ENCODE measurements at regions not wholly inside any gene's neighbourhood (a gene's known extent, or its start where the extent isn't known, plus 50 kb on each side); places are given as distances from the start of the nearest gene placed in this dataset.
"Not testable (repeated sequence)": the region's sequence is repeated elsewhere in the genome, so short reads cannot be mapped to it uniquely, and the experiment has no call there.

DNA sequence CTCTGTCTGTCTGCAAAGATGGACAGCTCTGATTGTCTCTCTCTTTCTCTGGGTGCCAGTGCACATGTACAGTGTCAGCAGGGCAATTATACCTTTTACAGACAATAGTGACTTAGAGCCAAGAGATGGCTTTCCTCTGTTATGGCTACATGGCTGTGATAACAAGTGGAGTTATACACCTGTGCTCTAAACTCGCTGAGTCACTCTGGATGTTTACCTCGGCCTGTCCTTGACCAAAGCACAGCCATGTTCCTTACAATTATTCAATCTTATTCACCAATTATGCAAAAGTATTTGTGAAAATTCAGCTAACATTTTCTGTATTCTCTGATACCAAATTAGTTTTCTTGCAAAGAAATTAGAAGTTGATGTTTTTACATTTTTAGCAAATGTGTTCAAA, 475.5 kb upstream of the CCDC196 start:
- peaks cover 0 to 8% (median 0%) of the 10 kb centered on the region in 6 donors for H3K4me1 ChIP-seq
- TF ChIP-seq POLR2AphosphoS5 (IDR thresholded peaks at IDR 0.05) (no peak), POLR2A (IDR thresholded peaks at IDR 0.05) (no peak)
- 73 to 87% (median 83%) methylated on average over 2 of the region's 2 CpGs for WGBS, 5 donors
- H3K36me3 ChIP-seq, result no peaks in the 10 kb centered on the region
- intact Hi-C loops (cut with DNase I; ENCODE audit: low total_unique reads), result no loop called here
- H3K27ac ChIP-seq, result no peak overlapping the region
- H3K4me3 ChIP-seq, result no peak overlapping the region
- DNase-seq, result no peak
- H3K27me3 ChIP-seq (replicated peaks in 1 of 7), result no peaks in the 10 kb centered on the region
- H3K9me3 ChIP-seq, result no peaks in the 10 kb centered on the region

DNA sequence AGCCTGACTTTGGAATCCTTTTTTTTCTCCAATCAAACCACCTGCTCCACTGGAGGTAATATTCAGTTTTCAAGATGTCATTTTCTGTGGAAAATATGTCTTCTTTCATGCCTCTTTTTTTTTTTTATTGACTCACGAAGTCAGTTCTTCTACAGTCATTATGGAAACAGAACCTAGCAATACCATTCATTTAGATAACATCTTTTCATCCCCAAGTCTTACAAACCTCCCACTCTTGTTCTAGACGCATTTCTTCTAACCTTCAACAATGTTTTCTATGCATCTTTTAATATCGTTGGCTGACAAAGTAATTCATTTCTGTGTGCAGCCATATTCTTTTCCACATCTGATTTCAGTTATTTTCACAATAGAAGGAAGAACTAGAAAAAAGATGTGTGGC, 474.3 kb upstream of the CCDC196 start:
- Histone ChIP-seq H3K27me3 (replicated peaks in 1 of 7) (no peaks in the 10 kb centered on the region), H3K4me1 (peaks cover 0 to 8% (median 0%) of the 10 kb centered on the region in 6 donors), H3K36me3 (no peaks in the 10 kb centered on the region), H3K9me3 (no peaks in the 10 kb centered on the region), H3K4me3 (no peak overlapping the region), H3K27ac (no peak overlapping the region)
- WGBS, 5 donors, result 54 to 87% (median 81%) methylated on average over 3 of the region's 3 CpGs
- TF ChIP-seq POLR2A (IDR thresholded peaks at IDR 0.05), result no peak
- no peak for TF ChIP-seq POLR2AphosphoS5 (IDR thresholded peaks at IDR 0.05)
- TF ChIP-seq, protein P1, sequence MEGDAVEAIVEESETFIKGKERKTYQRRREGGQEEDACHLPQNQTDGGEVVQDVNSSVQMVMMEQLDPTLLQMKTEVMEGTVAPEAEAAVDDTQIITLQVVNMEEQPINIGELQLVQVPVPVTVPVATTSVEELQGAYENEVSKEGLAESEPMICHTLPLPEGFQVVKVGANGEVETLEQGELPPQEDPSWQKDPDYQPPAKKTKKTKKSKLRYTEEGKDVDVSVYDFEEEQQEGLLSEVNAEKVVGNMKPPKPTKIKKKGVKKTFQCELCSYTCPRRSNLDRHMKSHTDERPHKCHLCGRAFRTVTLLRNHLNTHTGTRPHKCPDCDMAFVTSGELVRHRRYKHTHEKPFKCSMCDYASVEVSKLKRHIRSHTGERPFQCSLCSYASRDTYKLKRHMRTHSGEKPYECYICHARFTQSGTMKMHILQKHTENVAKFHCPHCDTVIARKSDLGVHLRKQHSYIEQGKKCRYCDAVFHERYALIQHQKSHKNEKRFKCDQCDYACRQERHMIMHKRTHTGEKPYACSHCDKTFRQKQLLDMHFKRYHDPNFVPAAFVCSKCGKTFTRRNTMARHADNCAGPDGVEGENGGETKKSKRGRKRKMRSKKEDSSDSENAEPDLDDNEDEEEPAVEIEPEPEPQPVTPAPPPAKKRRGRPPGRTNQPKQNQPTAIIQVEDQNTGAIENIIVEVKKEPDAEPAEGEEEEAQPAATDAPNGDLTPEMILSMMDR (IDR thresholded peaks at IDR 0.05 in 8 of 11, conservative IDR thresholded peaks at IDR 0.05 in 3 of 11), result no peak
- intact Hi-C loops (cut with DNase I; ENCODE audit: low total_unique reads), result no loop called here
- DNase-seq, result no peak

DNA sequence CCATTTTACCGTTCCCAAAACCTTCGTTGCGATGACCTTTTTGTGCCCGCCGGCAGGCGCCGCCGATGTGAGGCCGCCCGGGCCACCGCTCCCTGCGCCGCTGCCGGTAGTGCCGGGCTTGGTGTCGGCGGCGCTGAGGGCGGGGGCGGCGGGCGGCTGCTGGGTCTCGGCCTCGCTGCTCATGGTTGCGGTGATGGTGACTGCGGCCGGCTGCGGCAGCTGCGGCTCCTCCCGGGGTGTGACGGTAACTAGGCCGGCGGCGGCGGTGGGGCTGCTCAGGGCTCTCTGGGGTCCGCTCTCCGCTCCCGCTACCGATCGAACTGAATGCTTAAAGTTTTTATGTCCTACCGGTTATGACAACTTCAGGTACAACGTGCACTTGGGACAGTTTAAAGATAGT, 472.6 kb upstream of the CCDC196 start:
- 85 to 94% (median 87%) methylated on average over 29 to 42 of the region's 42 CpGs for WGBS, 5 donors
- intact Hi-C loops (cut with DNase I; ENCODE audit: low total_unique reads); H3K9me3 ChIP-seq; DNase-seq; H3K36me3 ChIP-seq; H3K27ac ChIP-seq; H3K4me1 ChIP-seq; H3K4me3 ChIP-seq; H3K27me3 ChIP-seq (replicated peaks in 1 of 7): not testable (repeated sequence)

DNA sequence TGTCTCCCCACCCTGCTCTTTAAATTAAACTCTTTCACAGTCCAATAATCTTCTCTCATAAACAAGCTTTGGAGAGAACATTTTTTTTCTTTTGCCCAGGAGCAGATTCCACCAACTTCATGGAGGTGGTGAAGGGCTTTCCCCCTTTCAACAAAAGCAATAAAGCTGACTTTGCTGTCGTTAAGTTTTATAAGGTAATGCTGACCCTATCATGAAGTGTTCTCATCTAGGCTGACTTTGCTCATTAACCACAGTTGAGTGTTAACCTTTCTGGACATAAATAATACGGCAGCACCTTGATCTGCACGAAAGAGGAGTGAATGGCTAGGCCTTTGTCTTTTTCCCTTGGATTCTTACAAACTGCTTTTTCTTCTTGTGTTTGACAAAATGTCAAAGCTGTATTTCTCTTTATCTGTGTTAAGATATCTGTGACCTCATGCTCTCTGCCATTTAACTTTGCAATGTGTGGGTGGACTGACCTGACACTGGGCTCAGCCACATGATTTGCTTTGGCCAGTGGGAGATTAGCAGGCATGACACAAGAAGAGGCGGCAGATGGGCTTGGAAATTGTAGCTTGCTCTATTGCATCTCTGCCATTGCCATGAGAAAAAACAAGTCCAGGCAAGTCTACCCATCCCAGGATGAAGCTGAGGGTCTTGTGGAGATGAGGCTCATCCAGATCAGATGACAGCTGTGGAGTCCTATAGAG, 470.9 kb upstream of the CCDC196 start:
- WGBS, 5 donors, result 70 to 93% (median 77%) methylated on average over 4 of the region's 4 CpGs
- no peak overlapping the region for H3K4me3 ChIP-seq
- no peak overlapping the region for H3K27ac ChIP-seq
- TF ChIP-seq, protein P1 (IDR thresholded peaks at IDR 0.05 in 8 of 11, conservative IDR thresholded peaks at IDR 0.05 in 3 of 11), result no peak
- TF ChIP-seq POLR2A (IDR thresholded peaks at IDR 0.05) (no peak), POLR2AphosphoS5 (IDR thresholded peaks at IDR 0.05) (no peak)
- intact Hi-C loops (cut with DNase I; ENCODE audit: low total_unique reads), result no loop called here
- no peaks in the 10 kb centered on the region for H3K4me1 ChIP-seq
- no peaks in the 10 kb centered on the region for H3K36me3 ChIP-seq
- DNase-seq, result no peak
- H3K9me3 ChIP-seq, result no peaks in the 10 kb centered on the region
- no peaks in the 10 kb centered on the region for H3K27me3 ChIP-seq (replicated peaks in 1 of 7)

DNA sequence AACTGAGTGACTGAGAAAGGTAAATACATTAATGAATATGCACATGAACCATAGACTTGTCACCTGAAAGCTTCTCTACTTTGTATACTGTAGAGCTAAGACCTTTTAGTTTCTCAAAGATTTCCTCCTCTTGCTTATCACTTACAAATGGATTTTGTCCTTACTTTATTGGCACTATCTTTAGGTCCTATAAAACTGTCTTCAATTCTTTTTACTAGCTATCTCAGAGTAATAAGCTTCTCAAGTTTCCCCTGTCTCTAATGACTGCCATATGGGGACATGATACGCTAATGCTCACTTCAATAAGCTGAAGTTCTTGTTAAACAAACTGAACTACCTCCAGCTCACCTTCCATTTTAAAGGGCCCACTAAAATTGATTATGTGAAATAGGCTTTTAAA, 468.2 kb upstream of the CCDC196 start:
- TF ChIP-seq, protein P1 (IDR thresholded peaks at IDR 0.05 in 8 of 11, conservative IDR thresholded peaks at IDR 0.05 in 3 of 11), result no peak
- TF ChIP-seq POLR2A (IDR thresholded peaks at IDR 0.05) (no peak), POLR2AphosphoS5 (IDR thresholded peaks at IDR 0.05) (no peak)
- H3K9me3 ChIP-seq, result no peaks in the 10 kb centered on the region
- H3K4me1 ChIP-seq, result no peaks in the 10 kb centered on the region
- no peaks in the 10 kb centered on the region for H3K27me3 ChIP-seq (replicated peaks in 1 of 7)
- H3K4me3 ChIP-seq, result no peak overlapping the region
- WGBS, 5 donors, result 93 to 100% (median 95%) methylated on average over 1 of the region's 1 CpG
- no peaks in the 10 kb centered on the region for H3K36me3 ChIP-seq
- DNase-seq, result no peak
- intact Hi-C loops (cut with DNase I; ENCODE audit: low total_unique reads), result no loop called here
- H3K27ac ChIP-seq, result no peak overlapping the region
